NCI-H446 (cell line): ENCODE measurements at regions not wholly inside any gene's neighbourhood (a gene's known extent, or its start where the extent isn't known, plus 50 kb on each side); places are given as distances from the start of the nearest gene placed in this dataset.

Experiments used
- DNase-seq, 2 experiments: peaks; one replicate each; lab custom pipeline; 2025; lab: John Stamatoyannopoulos, UW

DNA sequence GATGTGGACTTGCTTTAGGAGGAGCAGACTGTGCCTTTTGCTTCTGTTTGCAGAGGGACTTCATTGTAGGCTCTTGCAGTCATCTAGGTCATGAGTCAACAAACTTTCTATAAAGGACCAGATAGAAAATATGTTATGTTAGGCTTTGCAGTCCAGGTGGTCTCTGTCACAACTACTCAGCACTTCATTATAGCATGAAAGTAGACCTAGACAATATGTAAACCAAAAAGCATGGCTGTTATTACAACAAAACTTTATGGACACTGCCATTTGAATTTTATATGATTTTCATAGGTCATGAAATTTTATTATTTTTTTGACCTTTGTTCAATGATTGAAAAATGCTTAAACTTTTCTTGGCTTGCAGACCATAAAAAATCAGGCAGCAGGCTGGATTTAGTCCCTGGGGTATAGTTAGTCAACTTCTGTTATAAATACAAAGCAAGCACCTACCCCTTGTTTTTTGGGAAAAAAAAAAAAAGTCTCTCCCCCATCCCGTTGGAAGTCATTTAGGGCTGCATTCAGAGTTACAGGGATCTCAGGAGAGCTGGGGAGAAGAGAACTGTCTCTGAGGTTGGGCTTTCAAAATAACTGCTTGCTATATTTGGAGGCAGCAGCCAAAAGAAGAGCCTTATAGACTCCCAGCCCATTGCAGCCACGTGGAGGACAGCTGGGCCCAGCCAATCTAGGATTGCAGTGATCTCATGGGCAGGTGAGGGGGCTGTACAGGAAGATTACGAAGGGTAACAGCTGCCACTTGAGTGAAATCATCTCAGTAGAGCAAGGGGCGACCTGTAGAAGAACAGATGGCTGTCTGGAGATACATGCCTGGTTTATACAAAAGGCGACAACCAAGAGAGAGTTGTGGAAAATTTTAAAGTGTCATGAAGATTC, 136.6 kb upstream of the TNC start:
- DNase-seq = peak in 1 of 2 experiments; percentile 25

- no peak for DNase-seq
These were observed 143.7 kb upstream of the TNC start for GRCh38 chr9:115261656-115262081.

DNA sequence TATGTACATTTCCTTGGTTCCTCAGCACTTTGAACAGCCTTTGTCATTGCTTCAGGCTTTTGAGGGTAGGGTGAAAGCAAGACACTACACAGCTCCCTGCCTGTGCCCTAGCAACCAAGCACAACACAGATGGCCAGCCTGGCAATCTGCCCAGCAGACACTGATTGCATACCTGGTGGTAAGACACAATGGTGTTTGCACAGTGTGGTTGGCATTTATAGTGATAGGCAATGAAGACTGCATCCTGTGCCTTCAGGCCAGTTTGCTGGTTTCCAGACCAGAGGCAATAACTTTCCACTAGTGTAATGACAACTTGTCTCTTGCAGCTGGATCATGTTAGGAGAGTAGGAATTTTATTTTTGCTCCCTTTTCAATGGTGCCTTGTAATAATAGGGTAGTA, 144.5 kb upstream of the TNC start:
- DNase-seq = peak; percentile 30 to 56

DNA sequence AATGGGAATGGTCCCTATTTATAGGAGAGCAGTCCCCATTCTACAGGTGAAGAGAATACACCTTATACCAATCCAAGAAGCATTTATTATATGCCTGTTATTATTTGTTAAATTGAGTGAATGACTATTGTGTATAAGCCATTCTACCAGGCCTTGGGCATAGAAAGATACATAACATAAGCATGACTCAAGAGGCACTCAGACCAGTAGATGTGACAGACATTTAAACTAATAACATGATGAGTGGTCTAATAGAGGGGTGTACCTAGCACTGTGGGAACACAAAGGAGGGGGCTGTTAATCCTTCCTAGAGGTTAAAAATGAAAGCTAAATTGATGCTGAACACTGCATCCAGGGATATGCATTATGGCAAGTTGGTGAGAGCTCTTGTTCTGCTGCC, 145.0 kb upstream of the TNC start:
- DNase-seq = no peak

DNA sequence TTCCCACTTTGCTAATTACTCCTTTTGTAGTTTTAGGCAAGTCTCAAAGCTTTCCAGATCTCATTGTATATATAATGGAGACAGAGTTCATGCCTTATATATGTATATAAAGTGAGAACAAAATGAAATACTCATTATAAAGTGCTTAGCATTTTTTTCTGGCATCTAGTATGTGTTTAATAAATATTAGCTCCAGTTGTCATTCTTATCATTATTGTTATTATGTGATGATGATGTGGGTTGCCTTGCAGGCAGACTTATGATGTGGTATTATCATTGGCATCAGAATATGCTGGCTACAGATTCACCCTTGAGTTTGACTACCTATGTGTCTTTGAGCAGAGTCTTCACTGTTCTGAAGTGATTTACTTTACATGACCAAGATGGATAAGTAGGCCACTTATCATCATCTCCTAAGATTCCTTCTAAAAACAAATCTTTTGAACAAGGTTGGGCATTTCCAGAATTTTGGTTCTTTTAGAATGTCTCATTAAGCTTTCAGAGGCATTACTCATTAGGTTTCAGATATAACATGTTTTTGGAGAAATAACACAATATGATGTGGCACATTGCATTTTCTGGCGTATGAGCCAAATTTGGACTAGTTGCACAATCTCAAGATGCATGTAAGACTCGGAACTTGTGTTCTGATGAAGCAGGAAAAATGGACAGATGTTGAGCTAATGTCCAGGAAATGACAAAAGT, 145.6 kb upstream of the TNC start:
- DNase-seq = no peak

GRCh38 chr9:115264313-115264712, 146.4 kb upstream of the TNC start:
- DNase-seq = no peak

DNA sequence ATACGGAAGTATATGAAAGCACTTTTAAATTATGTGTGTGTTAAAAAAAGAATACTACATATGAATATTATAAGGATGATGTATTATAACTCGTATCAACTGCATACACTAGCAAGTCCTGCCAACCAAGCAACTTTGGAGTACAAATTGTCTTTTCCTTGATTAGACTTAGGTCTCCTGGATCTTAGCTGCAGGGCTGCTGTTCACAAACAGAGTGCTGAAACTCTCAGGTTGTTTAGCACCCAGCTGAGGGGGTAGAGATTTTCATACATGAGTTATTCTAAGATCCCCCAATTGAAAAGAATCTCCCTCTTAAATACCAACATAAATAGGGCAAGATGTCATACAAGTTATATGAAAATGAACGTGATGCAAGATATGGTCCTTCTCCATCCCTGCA, 149.8 kb upstream of the TNC start:
- no peak for DNase-seq

- no peak for DNase-seq
These were observed 157.8 kb upstream of the TNC start for GRCh38 chr9:115275753-115276152.

GRCh38 chr9:115276621-115277020, 158.7 kb upstream of the TNC start:
- DNase-seq = no peak

DNA sequence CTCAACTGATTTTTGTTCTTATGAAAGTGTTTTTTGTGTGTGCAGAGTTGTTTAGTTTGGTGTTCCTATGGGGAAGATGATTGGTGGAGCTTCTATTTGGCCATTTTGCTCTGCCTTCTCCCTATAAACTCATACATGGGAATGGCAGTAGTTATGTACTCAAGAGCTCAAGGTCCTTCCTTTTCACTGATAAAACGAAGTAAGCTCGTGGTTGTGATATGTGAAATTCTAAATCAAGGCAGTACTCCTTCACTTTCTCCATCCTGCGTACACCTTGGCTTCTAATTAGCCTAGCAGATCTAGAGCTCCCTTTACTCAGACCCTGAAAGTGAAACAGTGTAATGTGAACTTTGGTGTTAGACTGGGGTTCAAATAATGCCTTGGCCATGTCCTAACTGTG, 159.3 kb upstream of the TNC start:
- DNase-seq = no peak

DNA sequence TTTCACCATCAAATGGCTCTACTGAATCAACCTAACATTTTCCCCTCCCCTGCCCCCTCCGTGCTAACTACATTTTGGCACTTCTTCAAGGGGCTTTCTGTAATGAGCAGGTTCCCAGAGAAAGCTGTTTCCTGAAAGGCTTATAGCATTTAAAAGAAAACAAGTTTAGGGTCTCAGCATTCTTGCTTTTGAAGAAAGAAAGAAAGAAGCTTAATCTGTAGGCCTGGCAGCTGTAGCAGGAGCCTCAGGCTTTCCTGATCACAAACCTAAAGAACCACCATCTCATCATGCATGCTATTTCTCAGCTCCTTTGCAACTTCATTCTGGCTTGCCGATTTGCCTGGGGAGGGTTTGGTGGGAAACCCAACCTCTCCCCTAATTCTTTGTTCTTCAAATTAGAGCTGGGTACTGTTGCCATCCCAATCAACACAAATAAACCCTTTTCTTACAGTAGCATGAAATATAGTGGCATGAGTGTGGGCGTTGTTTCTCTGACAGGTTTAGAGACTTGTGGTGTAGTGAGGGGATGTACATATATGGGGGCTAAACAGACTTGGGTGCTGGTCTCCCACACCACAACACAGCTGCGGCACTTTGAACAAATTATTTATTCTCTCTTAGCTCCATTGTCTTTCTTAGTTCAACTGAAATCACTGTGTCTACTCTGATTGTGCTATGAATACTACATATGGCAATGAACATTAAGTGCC, 160.5 kb upstream of the TNC start:
- no peak for DNase-seq

- DNase-seq = no peak
These were observed 165.4 kb upstream of the TNC start for GRCh38 chr9:115283395-115283794.

DNA sequence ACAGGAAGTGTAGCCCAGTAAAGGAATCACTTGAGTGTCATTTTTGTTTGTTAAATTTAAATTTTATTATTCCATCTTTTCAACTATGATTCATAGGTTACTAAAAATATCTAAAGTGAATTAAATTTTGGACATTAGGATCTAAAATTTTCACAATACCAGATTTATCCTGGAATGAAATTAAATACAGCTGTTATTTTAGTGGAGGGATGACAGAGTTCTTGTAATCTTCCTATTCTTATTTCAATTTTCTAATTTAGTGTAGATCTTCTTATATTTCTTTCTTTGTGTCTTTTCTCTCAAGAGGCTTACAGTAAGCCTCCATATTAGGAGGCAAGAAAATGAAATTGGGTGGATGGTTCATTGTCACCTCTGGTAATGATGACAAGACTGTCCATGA, 167.9 kb upstream of the TNC start:
- no peak for DNase-seq

GRCh38 chr9:115286411-115286810, 168.5 kb upstream of the TNC start:
- no peak for DNase-seq

GRCh38 chr9:115289757-115290208, 171.8 kb upstream of the TNC start:
- DNase-seq = peak; percentile 4 to 50

- no peak for DNase-seq
These were observed 173.9 kb upstream of the TNC start for GRCh38 chr9:115291841-115292240.

GRCh38 chr9:115292584-115293279, 174.8 kb upstream of the TNC start:
- no peak for DNase-seq

DNA sequence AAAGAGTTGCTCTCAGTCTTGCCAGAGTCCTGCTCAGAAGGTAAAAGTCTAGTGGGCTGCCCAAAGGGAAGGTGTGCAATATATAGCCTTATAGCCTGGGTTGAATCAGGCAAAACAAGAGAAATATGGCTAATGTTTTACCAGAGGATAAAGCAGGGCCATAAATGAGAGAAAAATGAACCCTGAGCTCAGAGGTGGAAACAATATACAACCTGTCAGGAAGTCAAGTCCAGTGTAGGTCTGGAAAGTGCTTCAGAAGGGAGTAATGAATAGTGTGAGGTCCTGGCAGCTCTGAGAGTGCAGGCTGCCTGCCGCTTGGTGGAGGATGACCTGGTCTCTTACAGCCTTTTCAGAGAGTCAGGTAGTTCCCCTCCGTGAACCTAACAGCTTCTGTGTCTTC, 177.8 kb upstream of the TNC start:
- no peak for DNase-seq

DNA sequence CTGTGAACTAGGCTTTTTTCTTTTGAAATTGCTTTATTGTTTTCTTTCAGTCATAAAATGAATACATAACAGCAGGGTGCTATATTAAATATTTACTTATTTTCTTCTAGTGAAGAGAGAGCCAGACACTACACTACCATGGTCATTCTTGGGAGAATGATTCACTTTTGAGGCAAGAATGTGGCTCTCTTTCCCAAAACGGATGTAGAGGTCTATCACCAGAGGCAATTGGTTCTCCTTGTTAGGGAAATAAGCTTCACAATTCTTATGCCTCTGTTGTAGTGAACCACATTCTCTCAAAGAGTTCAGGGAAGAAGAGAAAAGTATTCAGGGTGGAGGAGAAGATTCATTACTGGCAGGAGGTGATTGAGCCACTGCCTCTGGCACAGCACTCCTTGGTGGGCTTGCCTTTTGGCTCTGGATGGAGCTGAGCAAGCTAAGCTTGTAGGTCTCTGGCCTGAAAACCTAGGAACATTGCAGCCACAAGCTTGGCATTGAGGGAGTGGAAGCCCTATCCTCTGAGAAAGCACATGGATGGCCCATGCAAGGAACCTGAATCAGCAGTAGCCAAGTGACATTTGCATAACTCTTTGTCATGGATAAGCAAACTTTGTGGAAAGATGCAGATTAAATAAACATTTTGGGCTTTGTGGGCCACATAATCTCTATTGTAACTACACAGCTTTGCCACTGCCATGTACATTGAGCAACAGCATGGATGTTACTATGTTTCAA, 179.0 kb upstream of the TNC start:
- no peak for DNase-seq

GRCh38 chr9:115300116-115300515, 182.2 kb upstream of the TNC start:
- DNase-seq = no peak

DNA sequence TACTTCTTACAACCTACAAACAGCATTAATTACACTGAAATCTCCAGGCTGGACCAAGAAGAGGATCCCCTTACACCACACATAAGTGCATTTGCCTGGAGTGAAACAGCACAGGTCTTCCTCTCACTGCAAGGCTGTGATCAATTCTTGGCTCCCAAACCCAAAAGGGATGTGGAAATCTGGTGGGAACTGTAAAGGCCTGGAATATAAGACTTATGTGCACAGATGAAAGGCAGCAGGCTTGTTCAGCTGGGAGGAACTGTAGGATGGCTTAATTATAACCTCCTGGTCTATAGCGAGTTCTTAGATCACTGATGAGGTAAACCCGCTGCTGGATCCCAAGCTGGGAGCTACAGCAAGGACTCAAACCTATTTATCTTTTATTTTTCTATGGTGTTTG, 182.9 kb upstream of the TNC start:
- DNase-seq = no peak
